ENCODE measurements at regions not wholly inside any gene's neighbourhood (a gene's known extent, or its start where the extent isn't known, plus 50 kb on each side); places are given as distances from the start of the nearest gene placed in this dataset.

GRCh38 chr13:80454245-80454644 lies 113.3 kb upstream of the SPRY2 start (continued):
- TF ChIP-seq BCLAF1 (IDR thresholded peaks at IDR 0.05) (no peak), TBL1XR1 (IDR thresholded peaks at IDR 0.05; ENCODE audit: low read depth, low read length) (0 out of 2 replicates have a peak, but pooled peaks have one; percentile 34), MEF2B (IDR thresholded peaks at IDR 0.05; ENCODE audit: partially characterized antibody, poor library complexity, severe bottlenecking) (peak; percentile 85), STAT3 (IDR thresholded peaks at IDR 0.05; ENCODE audit: low read depth, low read length) (no peak), MTA2 (IDR thresholded peaks at IDR 0.05; ENCODE audit: low read depth) (peak; percentile 97), RUNX3 (IDR thresholded peaks at IDR 0.05; ENCODE audit: low read length) (peak; percentile 99), HDGF (IDR thresholded peaks at IDR 0.05) (no peak), EZH2 (IDR thresholded peaks at IDR 0.05; ENCODE audit: borderline replicate concordance, control insufficient read depth, low read depth, low read length) (no peak), ZNF384 (IDR thresholded peaks at IDR 0.05; ENCODE audit: borderline replicate concordance, low read depth, low read length) (no peak), GATAD2B (conservative IDR thresholded peaks at IDR 0.05; ENCODE audit: low read depth) (peak; percentile 82), NR2F1 (conservative IDR thresholded peaks at IDR 0.05) (peak; percentile 64), NFXL1 (IDR thresholded peaks at IDR 0.05; ENCODE audit: borderline replicate concordance) (no peak)
- TF ChIP-seq, protein P1, sequence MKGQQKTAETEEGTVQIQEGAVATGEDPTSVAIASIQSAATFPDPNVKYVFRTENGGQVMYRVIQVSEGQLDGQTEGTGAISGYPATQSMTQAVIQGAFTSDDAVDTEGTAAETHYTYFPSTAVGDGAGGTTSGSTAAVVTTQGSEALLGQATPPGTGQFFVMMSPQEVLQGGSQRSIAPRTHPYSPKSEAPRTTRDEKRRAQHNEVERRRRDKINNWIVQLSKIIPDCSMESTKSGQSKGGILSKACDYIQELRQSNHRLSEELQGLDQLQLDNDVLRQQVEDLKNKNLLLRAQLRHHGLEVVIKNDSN (IDR thresholded peaks at IDR 0.05; ENCODE audit: borderline replicate concordance, extremely low read length, insufficient read depth, low read depth, low read length) = no peak
- TF ChIP-seq, protein P2, sequence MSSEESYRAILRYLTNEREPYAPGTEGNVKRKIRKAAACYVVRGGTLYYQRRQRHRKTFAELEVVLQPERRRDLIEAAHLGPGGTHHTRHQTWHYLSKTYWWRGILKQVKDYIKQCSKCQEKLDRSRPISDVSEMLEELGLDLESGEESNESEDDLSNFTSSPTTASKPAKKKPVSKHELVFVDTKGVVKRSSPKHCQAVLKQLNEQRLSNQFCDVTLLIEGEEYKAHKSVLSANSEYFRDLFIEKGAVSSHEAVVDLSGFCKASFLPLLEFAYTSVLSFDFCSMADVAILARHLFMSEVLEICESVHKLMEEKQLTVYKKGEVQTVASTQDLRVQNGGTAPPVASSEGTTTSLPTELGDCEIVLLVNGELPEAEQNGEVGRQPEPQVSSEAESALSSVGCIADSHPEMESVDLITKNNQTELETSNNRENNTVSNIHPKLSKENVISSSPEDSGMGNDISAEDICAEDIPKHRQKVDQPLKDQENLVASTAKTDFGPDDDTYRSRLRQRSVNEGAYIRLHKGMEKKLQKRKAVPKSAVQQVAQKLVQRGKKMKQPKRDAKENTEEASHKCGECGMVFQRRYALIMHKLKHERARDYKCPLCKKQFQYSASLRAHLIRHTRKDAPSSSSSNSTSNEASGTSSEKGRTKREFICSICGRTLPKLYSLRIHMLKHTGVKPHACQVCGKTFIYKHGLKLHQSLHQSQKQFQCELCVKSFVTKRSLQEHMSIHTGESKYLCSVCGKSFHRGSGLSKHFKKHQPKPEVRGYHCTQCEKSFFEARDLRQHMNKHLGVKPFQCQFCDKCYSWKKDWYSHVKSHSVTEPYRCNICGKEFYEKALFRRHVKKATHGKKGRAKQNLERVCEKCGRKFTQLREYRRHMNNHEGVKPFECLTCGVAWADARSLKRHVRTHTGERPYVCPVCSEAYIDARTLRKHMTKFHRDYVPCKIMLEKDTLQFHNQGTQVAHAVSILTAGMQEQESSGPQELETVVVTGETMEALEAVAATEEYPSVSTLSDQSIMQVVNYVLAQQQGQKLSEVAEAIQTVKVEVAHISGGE (CRISPR knock-in tag; IDR thresholded peaks at IDR 0.05) = no peak
- TF ChIP-seq, protein P3, sequence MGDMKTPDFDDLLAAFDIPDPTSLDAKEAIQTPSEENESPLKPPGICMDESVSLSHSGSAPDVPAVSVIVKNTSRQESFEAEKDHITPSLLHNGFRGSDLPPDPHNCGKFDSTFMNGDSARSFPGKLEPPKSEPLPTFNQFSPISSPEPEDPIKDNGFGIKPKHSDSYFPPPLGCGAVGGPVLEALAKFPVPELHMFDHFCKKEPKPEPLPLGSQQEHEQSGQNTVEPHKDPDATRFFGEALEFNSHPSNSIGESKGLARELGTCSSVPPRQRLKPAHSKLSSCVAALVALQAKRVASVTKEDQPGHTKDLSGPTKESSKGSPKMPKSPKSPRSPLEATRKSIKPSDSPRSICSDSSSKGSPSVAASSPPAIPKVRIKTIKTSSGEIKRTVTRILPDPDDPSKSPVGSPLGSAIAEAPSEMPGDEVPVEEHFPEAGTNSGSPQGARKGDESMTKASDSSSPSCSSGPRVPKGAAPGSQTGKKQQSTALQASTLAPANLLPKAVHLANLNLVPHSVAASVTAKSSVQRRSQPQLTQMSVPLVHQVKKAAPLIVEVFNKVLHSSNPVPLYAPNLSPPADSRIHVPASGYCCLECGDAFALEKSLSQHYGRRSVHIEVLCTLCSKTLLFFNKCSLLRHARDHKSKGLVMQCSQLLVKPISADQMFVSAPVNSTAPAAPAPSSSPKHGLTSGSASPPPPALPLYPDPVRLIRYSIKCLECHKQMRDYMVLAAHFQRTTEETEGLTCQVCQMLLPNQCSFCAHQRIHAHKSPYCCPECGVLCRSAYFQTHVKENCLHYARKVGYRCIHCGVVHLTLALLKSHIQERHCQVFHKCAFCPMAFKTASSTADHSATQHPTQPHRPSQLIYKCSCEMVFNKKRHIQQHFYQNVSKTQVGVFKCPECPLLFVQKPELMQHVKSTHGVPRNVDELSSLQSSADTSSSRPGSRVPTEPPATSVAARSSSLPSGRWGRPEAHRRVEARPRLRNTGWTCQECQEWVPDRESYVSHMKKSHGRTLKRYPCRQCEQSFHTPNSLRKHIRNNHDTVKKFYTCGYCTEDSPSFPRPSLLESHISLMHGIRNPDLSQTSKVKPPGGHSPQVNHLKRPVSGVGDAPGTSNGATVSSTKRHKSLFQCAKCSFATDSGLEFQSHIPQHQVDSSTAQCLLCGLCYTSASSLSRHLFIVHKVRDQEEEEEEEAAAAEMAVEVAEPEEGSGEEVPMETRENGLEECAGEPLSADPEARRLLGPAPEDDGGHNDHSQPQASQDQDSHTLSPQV (IDR thresholded peaks at IDR 0.05) = 0 out of 2 replicates have a peak, but pooled peaks have one; percentile 56
- TF ChIP-seq, protein P4, sequence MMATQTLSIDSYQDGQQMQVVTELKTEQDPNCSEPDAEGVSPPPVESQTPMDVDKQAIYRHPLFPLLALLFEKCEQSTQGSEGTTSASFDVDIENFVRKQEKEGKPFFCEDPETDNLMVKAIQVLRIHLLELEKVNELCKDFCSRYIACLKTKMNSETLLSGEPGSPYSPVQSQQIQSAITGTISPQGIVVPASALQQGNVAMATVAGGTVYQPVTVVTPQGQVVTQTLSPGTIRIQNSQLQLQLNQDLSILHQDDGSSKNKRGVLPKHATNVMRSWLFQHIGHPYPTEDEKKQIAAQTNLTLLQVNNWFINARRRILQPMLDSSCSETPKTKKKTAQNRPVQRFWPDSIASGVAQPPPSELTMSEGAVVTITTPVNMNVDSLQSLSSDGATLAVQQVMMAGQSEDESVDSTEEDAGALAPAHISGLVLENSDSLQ (IDR thresholded peaks at IDR 0.05) = 0 out of 2 replicates have a peak, but pooled peaks have one; percentile 8

All from GM12878 (cell line).